ACC112 (cell line): ENCODE measurements at regions not wholly inside any gene's neighbourhood (a gene's known extent, or its start where the extent isn't known, plus 50 kb on each side); places are given as distances from the start of the nearest gene placed in this dataset.

Source experiments
- H2AFZ ChIP-seq: fragments of 200-600 bp; sonication (generic); one replicate; pipeline ENCODE4 v1.6.0; 2017; ENCODE audit warnings: antibody characterized with exemption, low read length; ENCODE audit not compliant: unreplicated experiment
- H3K27ac ChIP-seq: fragments of 200-600 bp; sonication (generic); 2 replicates; pipeline ENCODE4 v1.5.1; 2014; ENCODE audit warnings: low read depth, mild to moderate bottlenecking, antibody characterized with exemption, low read length, moderate library complexity
- H3K27me3 ChIP-seq: fragments of 200-600 bp; sonication (generic); 2 replicates; pipeline ENCODE4 v1.6.1; 2014; ENCODE audit warnings: mild to moderate bottlenecking, antibody characterized with exemption, low read length, moderate library complexity, mixed read lengths; ENCODE audit not compliant: insufficient read depth
- H3K36me3 ChIP-seq: fragments of 200-600 bp; sonication (generic); 2 replicates; pipeline ENCODE4 v1.6.1; 2016; ENCODE audit warnings: mild to moderate bottlenecking, antibody characterized with exemption, low read length, moderate library complexity, mixed read lengths; ENCODE audit not compliant: insufficient read depth
- H3K4me1 ChIP-seq: fragments of 200-600 bp; sonication (generic); one replicate; pipeline ENCODE4 v1.6.1; 2016; ENCODE audit warnings: low read length, mixed read lengths; ENCODE audit not compliant: insufficient read depth, unreplicated experiment, control insufficient read depth
- H3K4me3 ChIP-seq: fragments of 200-600 bp; sonication (generic); 2 replicates; pipeline ENCODE4 v1.5.1; 2014; ENCODE audit warnings: mild to moderate bottlenecking, low read depth, low read length
- H3K79me2 ChIP-seq: fragments of 200-600 bp; sonication (generic); one replicate; pipeline ENCODE4 v1.6.0; 2016; ENCODE audit warnings: low read length; ENCODE audit not compliant: control insufficient read depth, unreplicated experiment, insufficient read depth

- no peak overlapping the region for H2AFZ ChIP-seq
- H3K4me3 ChIP-seq: no peak overlapping the region
- H3K36me3 ChIP-seq: no peaks in the 10 kb centered on the region
- H3K79me2 ChIP-seq: no peaks in the 10 kb centered on the region
- no peak overlapping the region for H3K27ac ChIP-seq
- H3K27me3 ChIP-seq: no peaks in the 10 kb centered on the region
- H3K4me1 ChIP-seq: peaks cover 7% of the 10 kb centered on the region
Measured at GRCh38 chr5:14954216-14954615, 82.6 kb upstream of the ANKH start.

- Histone ChIP-seq H3K27me3 (no peaks in the 10 kb centered on the region), H2AFZ (no peak overlapping the region), H3K36me3 (no peaks in the 10 kb centered on the region), H3K79me2 (no peaks in the 10 kb centered on the region), H3K27ac (no peak overlapping the region), H3K4me3 (no peak overlapping the region), H3K4me1 (no peaks in the 10 kb centered on the region)
Measured at GRCh38 chr5:14953075-14953607, 81.6 kb upstream of the ANKH start.

GRCh38 chr5:14948383-14948782 is 76.8 kb upstream of the ANKH start:
- no peak overlapping the region for H3K27ac ChIP-seq
- no peaks in the 10 kb centered on the region for H3K4me1 ChIP-seq
- H2AFZ ChIP-seq: no peak overlapping the region
- H3K79me2 ChIP-seq: no peaks in the 10 kb centered on the region
- no peaks in the 10 kb centered on the region for H3K27me3 ChIP-seq
- no peaks in the 10 kb centered on the region for H3K36me3 ChIP-seq
- H3K4me3 ChIP-seq: no peak overlapping the region

GRCh38 chr5:14946815-14947620 is 75.4 kb upstream of the ANKH start:
- no peak overlapping the region for H3K27ac ChIP-seq
- no peak overlapping the region for H3K4me3 ChIP-seq
- H3K4me1 ChIP-seq: no peaks in the 10 kb centered on the region
- no peaks in the 10 kb centered on the region for H3K27me3 ChIP-seq
- no peaks in the 10 kb centered on the region for H3K36me3 ChIP-seq
- no peak overlapping the region for H2AFZ ChIP-seq
- H3K79me2 ChIP-seq: no peaks in the 10 kb centered on the region

- Histone ChIP-seq H3K4me1 (no peaks in the 10 kb centered on the region), H3K27me3 (no peaks in the 10 kb centered on the region), H3K36me3 (no peaks in the 10 kb centered on the region), H3K27ac (no peak overlapping the region), H3K79me2 (no peaks in the 10 kb centered on the region), H3K4me3 (no peak overlapping the region), H2AFZ (no peak overlapping the region)
Measured at GRCh38 chr5:14945450-14945849, 73.9 kb upstream of the ANKH start.

- H3K4me1 ChIP-seq: no peaks in the 10 kb centered on the region
- no peaks in the 10 kb centered on the region for H3K79me2 ChIP-seq
- H3K36me3 ChIP-seq: no peaks in the 10 kb centered on the region
- H3K27ac ChIP-seq: no peak overlapping the region
- H2AFZ ChIP-seq: no peak overlapping the region
- no peaks in the 10 kb centered on the region for H3K27me3 ChIP-seq
- no peak overlapping the region for H3K4me3 ChIP-seq
Measured at GRCh38 chr5:14944996-14945395, 73.4 kb upstream of the ANKH start.

- H3K36me3 ChIP-seq: no peaks in the 10 kb centered on the region
- H3K4me3 ChIP-seq: no peak overlapping the region
- H3K4me1 ChIP-seq: no peaks in the 10 kb centered on the region
- no peaks in the 10 kb centered on the region for H3K79me2 ChIP-seq
- H3K27me3 ChIP-seq: no peaks in the 10 kb centered on the region
- H2AFZ ChIP-seq: no peak overlapping the region
- H3K27ac ChIP-seq: no peak overlapping the region
Measured at GRCh38 chr5:14944350-14944739, 72.8 kb upstream of the ANKH start.

- Histone ChIP-seq H3K27me3 (no peaks in the 10 kb centered on the region), H3K4me1 (peaks cover 1% of the 10 kb centered on the region), H3K36me3 (no peaks in the 10 kb centered on the region), H3K4me3 (no peak overlapping the region), H2AFZ (no peak overlapping the region), H3K27ac (no peak overlapping the region), H3K79me2 (no peaks in the 10 kb centered on the region)
Measured at GRCh38 chr5:14942212-14942611, 70.6 kb upstream of the ANKH start.

GRCh38 chr5:14937254-14937653 is 65.7 kb upstream of the ANKH start:
- H3K27ac ChIP-seq: no peak overlapping the region
- peaks cover 4% of the 10 kb centered on the region for H3K4me1 ChIP-seq
- no peaks in the 10 kb centered on the region for H3K36me3 ChIP-seq
- H2AFZ ChIP-seq: no peak overlapping the region
- H3K27me3 ChIP-seq: no peaks in the 10 kb centered on the region
- H3K4me3 ChIP-seq: no peak overlapping the region
- no peaks in the 10 kb centered on the region for H3K79me2 ChIP-seq

GRCh38 chr5:14936588-14936987 is 65.0 kb upstream of the ANKH start:
- Histone ChIP-seq H3K4me1 (peaks cover 4% of the 10 kb centered on the region), H2AFZ (no peak overlapping the region), H3K36me3 (no peaks in the 10 kb centered on the region), H3K27me3 (no peaks in the 10 kb centered on the region), H3K4me3 (no peak overlapping the region), H3K79me2 (no peaks in the 10 kb centered on the region), H3K27ac (no peak overlapping the region)

GRCh38 chr5:14935341-14935740 is 63.8 kb upstream of the ANKH start:
- Histone ChIP-seq H3K4me3 (no peak overlapping the region), H3K4me1 (peaks cover 7% of the 10 kb centered on the region), H3K79me2 (no peaks in the 10 kb centered on the region), H2AFZ (no peak overlapping the region), H3K36me3 (no peaks in the 10 kb centered on the region), H3K27ac (no peak overlapping the region), H3K27me3 (no peaks in the 10 kb centered on the region)
